ENCODE measurements at regions not wholly inside any gene's neighbourhood (a gene's known extent, or its start where the extent isn't known, plus 50 kb on each side); places are given as distances from the start of the nearest gene placed in this dataset.
"Not testable (repeated sequence)": the region's sequence is repeated elsewhere in the genome, so short reads cannot be mapped to it uniquely, and the experiment has no call there.

GRCh38 chr5:121087560-121087959, 623.5 kb downstream of the PRR16 start:
- WGBS, 3 donors, result 81 to 97% (median 83%) methylated on average over 3 of the region's 3 CpGs
- Histone ChIP-seq H3K4me3 (no peak overlapping the region), H3K27me3 (ENCODE audit: insufficient read depth in 3 of 3, low read length in 2 of 3) (no peaks in the 10 kb centered on the region), H3K36me3 (ENCODE audit: insufficient read depth in 1 of 2, low read depth in 1 of 2) (no peaks in the 10 kb centered on the region), H3K4me1 (no peaks in the 10 kb centered on the region), H3K9me3 (no peaks in the 10 kb centered on the region), H3K27ac (no peak overlapping the region)
- ATAC-seq (no peak), DNase-seq (no peak)
- TF ChIP-seq CTCF (IDR thresholded peaks at IDR 0.05), result no peak
- intact Hi-C loops (cut with DNase I), result no loop called here

GRCh38 chr5:121088341-121088740, 624.2 kb downstream of the PRR16 start:
- H3K4me3 ChIP-seq, result no peak overlapping the region
- WGBS, 3 donors, result 72 to 86% (median 85%) methylated on average over 2 of the region's 2 CpGs
- no peaks in the 10 kb centered on the region for H3K27me3 ChIP-seq (ENCODE audit: insufficient read depth in 3 of 3, low read length in 2 of 3)
- intact Hi-C loops (cut with DNase I), result no loop called here
- no peak for DNase-seq
- no peaks in the 10 kb centered on the region for H3K4me1 ChIP-seq
- no peaks in the 10 kb centered on the region for H3K9me3 ChIP-seq
- no peak for TF ChIP-seq CTCF (IDR thresholded peaks at IDR 0.05)
- no peak for ATAC-seq
- no peak overlapping the region for H3K27ac ChIP-seq
- H3K36me3 ChIP-seq (ENCODE audit: insufficient read depth in 1 of 2, low read depth in 1 of 2), result no peaks in the 10 kb centered on the region

- DNase-seq, result no peak
- 70 to 78% (median 78%) methylated on average over 2 of the region's 2 CpGs for WGBS, 3 donors
Measured at GRCh38 chr5:121090822-121091221, 626.7 kb downstream of the PRR16 start.

GRCh38 chr5:121100931-121101330, 636.8 kb downstream of the PRR16 start:
- Histone ChIP-seq H3K36me3 (ENCODE audit: insufficient read depth in 1 of 2, low read depth in 1 of 2) (no peaks in the 10 kb centered on the region), H3K27me3 (ENCODE audit: insufficient read depth in 3 of 3, low read length in 2 of 3) (no peaks in the 10 kb centered on the region), H3K27ac (no peak overlapping the region), H3K4me3 (no peak overlapping the region), H3K9me3 (no peaks in the 10 kb centered on the region), H3K4me1 (no peaks in the 10 kb centered on the region)
- no peak for ATAC-seq
- no peak for DNase-seq
- intact Hi-C loops (cut with DNase I), result no loop called here
- no peak for TF ChIP-seq CTCF (IDR thresholded peaks at IDR 0.05)

More at GRCh38 chr5:121090822-121091221, 626.7 kb downstream of the PRR16 start:
- ATAC-seq, result no peak
- no peaks in the 10 kb centered on the region for H3K4me1 ChIP-seq
- H3K27me3 ChIP-seq (ENCODE audit: insufficient read depth in 3 of 3, low read length in 2 of 3), result no peaks in the 10 kb centered on the region
- no peaks in the 10 kb centered on the region for H3K9me3 ChIP-seq
- H3K27ac ChIP-seq, result no peak overlapping the region
- intact Hi-C loops (cut with DNase I), result no loop called here
- H3K36me3 ChIP-seq (ENCODE audit: insufficient read depth in 1 of 2, low read depth in 1 of 2), result no peaks in the 10 kb centered on the region
- H3K4me3 ChIP-seq, result no peak overlapping the region
- no peak for TF ChIP-seq CTCF (IDR thresholded peaks at IDR 0.05)

- no peaks in the 10 kb centered on the region for H3K27me3 ChIP-seq (ENCODE audit: insufficient read depth in 3 of 3, low read length in 2 of 3)
- H3K4me3 ChIP-seq, result no peak overlapping the region
- no peak for TF ChIP-seq CTCF (IDR thresholded peaks at IDR 0.05)
- WGBS, 3 donors, result 86 to 91% (median 87%) methylated on average over 2 of the region's 2 CpGs
- H3K4me1 ChIP-seq, result no peaks in the 10 kb centered on the region
- no peaks in the 10 kb centered on the region for H3K9me3 ChIP-seq
- intact Hi-C loops (cut with DNase I), result no loop called here
- H3K36me3 ChIP-seq (ENCODE audit: insufficient read depth in 1 of 2, low read depth in 1 of 2), result no peaks in the 10 kb centered on the region
- H3K27ac ChIP-seq, result no peak overlapping the region
- DNase-seq (no peak), ATAC-seq (no peak)
Measured at GRCh38 chr5:121105921-121106320, 641.8 kb downstream of the PRR16 start.

GRCh38 chr5:121106721-121107690, 642.9 kb downstream of the PRR16 start:
- H3K9me3 ChIP-seq; H3K36me3 ChIP-seq (ENCODE audit: insufficient read depth in 1 of 2, low read depth in 1 of 2); H3K27me3 ChIP-seq (ENCODE audit: insufficient read depth in 3 of 3, low read length in 2 of 3); H3K27ac ChIP-seq; DNase-seq; intact Hi-C loops (cut with DNase I); ATAC-seq; H3K4me3 ChIP-seq; H3K4me1 ChIP-seq: not testable (repeated sequence)
- 80 to 94% (median 88%) methylated on average over 22 to 33 of the region's 33 CpGs for WGBS, 3 donors

All from psoas muscle (tissue), 7 donors.